T47D (cell line): ENCODE measurements at regions not wholly inside any gene's neighbourhood (a gene's known extent, or its start where the extent isn't known, plus 50 kb on each side); places are given as distances from the start of the nearest gene placed in this dataset.

Experiments used
- DNase-seq, 2 experiments: peaks; one replicate each; pipeline versions ENCODE4 v3.0.0 to v3.0.0-alpha.2; 2011 to 2012; ENCODE audit warnings: low read depth in 1 of 2, low spot score in 1 of 2
- JUND ChIP-seq: IDR thresholded peaks from 2 replicates; pipeline ENCODE4 v1.6.1; 2012; ENCODE audit warnings: low read depth
- in situ Hi-C: cut with HindIII; loops from 2 replicates; pipeline ENCODE4 v1.10.0; 2016; ENCODE audit warnings: low sequenced_read_pairs, low pct_unique_long_range_greater_than_20kb

DNA sequence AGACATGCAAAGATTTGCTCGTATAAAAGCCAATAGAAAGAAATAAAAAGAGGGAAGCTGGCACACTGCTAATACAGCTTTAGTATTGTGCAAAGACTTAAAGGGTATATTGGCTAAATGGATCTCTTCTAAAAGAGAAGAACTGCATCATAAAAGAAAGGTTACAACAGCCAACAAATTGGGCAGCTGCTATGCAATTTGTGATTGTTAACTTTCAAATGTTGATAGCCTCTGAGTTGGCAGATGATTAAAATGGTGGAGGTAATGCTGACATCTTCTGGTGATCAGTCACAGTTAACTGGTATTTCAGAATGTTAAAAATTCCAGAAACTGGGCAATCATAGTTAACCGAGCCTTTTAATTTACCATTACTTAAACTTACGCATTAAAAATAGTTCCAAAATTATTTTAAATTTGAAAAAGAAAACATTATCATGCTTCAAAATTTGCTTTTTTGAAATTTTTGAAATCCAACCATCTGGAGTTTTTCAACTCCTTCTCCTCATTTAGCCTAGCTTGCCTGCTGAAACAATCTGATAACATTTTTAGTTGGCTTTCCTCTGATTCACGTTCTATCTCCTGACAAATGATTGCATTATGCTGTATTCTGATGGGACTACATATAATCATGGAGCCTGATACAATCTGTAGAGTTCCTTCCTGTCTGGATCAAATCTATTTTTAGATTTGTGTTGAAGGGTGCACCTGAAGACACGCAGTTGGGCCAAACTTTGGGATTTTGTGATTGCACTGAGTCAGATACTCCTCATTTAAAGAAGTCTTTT is 144.0 kb upstream of the PDZRN3 start:
- DNase-seq = no peak
- TF ChIP-seq JUND = no peak
- in situ Hi-C loops = no loop called here

DNA sequence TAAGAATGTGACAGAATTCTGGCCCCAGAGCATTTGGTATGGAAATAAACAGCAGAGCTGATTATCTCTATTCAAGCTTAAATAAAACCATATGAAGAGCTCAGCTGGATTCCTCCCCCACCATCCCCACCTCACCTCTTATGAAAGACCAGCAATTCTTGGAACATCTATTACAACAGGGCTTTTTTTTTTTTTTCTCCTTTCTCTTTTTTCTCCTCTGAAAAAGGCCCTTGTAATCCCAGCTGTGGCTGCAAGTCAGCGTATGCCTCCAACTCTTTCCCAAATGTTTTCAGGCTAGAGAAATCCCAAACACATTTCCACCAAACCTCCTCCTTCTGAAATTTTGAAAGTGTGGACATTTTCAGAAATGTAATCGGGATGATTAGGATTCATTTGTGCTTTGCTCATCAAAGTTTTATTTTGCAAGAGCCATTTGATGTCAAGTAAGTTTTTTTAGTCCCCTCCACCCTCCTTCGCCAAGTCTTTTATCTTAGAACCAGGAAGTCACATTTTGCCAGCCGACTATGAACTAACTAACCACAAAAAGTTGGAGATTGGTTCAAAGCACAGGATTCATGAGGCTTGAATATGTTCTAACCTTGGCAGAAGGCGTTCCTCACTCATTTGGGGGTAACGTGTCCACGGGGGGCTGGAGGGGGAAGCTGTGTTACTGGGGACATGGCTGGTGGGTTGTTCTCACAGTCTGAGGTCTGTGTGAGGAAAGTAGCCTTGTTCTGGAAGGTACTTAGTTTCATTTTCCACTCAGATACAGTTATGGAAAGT is 142.0 kb upstream of the PDZRN3 start:
- DNase-seq = no peak
- no peak for TF ChIP-seq JUND
- in situ Hi-C loops = no loop called here

DNA sequence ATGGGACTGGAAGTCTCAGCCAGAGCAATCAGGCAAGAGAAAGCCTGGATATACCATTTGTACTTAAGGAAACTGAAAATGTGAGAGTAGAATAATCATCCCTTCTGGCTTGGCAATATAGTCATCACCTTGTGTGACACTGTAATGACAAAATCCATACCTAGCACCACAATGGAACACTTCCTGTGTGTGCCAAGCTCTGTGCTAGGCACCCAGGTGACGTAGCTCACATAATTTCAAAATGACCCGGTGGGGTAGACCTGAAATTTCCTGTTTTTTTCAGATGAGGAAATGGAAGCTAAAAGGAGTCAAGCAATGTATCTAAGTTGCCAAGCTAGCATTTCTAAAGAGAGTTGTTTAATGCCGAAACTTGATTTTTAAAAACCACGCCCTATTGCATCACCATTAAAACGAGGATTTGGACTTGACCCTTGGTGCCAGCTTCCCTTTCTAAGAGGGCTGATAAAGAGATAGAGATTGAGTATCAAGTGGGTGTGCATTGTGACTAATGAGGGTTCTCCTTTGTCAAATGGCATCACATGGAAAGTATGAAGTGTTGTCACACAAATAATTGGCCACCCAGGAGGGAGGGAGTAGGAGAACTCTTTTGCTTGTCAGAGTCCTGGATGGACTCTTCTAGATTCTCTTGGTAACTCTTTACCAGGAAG is 141.3 kb upstream of the PDZRN3 start:
- in situ Hi-C loops = no loop called here
- TF ChIP-seq JUND = no peak

DNA sequence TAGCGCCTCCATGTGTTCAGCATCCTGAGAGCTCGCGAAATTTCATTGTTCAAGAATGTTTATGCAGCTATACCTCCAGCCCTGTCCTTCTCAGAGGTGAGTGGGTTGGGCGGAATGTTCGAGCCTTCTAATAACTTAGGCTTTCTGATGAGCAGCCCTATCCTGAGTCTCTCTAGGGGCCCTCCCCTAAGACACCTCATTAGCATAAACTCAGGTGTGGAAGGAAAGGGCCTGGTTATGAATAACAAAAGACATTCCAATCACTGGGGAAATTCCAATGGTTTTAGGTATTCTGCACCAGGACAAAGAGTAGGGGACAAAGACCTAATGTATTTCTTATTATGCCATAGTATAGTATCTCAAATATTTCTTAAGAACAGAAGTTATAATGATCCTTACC is 138.1 kb upstream of the PDZRN3 start:
- no peak for DNase-seq
- in situ Hi-C loops = no loop called here

More for the DNA sequence above, 141.3 kb upstream of the PDZRN3 start:
- DNase-seq = no peak

DNA sequence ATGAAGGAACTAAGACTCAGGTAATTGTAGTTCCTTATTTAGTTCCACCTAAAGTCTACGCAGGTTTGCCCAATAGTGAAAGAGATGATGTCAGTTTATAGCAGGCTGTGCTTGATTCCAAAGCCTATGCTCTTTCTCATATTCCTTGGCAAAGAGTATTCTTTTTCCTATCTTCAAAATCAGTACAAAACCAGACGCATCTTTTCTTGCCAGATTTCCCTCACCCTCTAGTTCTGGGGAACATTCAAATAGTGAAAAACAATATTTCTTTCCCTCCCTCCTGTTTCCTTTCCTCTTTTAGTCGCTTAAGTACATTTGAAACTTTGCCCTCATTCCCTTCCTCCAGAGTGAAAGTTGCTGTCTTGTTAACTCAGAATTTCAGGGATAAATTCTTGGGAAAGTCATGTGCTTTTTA is 134.6 kb upstream of the PDZRN3 start:
- TF ChIP-seq JUND = no peak
- DNase-seq = no peak
- in situ Hi-C loops = no loop called here

More for the DNA sequence above, 138.1 kb upstream of the PDZRN3 start:
- TF ChIP-seq JUND = no peak

DNA sequence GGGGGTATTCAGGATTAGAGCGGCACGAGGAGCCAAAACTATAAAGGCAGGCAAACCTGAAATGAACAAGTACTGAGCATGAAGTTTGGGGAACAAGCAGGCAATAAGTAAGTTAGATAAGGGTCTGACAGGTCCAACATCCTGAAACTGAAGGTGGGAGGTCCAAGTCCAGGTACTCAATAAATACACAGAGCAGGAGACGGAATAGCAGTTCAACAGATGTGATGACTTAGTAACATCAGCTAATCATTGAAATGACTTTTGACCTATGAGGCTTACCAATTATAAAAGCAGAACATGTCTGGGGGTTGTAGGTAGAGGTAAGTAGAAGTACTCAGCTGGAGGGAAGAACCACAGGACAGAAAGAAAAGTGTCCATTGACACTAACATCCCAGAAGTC is 132.8 kb upstream of the PDZRN3 start:
- in situ Hi-C loops = no loop called here
- no peak for DNase-seq
- TF ChIP-seq JUND = no peak

DNA sequence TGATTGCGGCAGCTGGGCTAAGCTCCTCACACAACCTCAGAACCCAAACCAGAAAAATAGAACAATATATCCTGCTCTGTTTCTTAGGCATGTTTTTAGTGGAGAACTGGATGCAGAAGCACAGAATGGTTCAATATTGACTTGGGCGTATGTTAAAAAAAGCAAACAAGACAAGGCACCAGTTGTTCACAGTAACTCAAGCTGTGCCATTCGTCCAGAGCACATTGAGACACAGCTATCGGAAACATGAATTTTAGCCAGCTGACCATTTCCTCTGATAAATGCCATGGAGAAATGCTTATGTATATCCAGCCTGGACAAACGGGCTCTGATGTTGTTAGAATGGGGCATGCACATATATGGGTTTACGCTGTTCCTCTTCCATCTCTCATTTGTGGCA is 129.2 kb upstream of the PDZRN3 start:
- no peak for TF ChIP-seq JUND

DNA sequence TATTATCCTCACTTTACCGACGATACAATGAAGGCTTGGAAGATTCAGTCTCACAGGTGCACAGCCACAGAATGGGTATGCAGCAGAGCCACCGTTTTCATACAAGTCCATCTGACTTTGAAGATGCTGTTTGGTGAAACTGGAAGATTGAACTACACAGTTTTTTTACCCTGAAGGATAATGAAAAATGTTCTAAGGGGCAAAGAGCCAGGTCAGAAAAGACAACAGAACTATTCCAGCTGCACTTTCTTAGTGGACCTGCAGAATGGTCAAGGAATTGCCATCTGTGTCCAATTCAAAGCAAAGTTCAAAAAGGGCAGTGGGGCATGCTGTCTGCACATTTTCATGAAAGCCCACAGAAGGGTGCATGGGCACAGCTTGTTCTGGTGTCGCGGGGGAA is 127.6 kb upstream of the PDZRN3 start:
- in situ Hi-C loops = no loop called here
- no peak for DNase-seq
- TF ChIP-seq JUND = no peak

More for the DNA sequence above, 129.2 kb upstream of the PDZRN3 start:
- DNase-seq = no peak
- in situ Hi-C loops = no loop called here

DNA sequence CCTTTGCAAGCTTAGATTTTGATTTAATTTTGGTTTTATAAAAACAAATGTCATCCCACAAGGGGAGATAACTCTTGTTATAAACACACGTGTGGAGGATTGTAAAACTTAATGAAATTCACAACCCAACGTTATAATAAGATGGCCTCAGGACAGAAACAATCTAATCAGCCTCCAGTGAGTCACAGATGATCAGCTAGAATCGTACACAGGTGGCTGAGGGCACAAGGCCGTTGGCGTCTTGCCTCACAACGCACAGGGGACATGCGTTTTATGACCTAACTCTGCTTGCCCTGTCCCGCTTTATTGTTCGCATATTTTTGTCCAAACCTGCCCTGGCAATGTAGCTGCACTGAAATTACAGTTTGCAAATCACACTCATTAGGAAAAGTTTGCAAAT is 121.9 kb upstream of the PDZRN3 start:
- no peak for TF ChIP-seq JUND
- no peak for DNase-seq
- in situ Hi-C loops = no loop called here

DNA sequence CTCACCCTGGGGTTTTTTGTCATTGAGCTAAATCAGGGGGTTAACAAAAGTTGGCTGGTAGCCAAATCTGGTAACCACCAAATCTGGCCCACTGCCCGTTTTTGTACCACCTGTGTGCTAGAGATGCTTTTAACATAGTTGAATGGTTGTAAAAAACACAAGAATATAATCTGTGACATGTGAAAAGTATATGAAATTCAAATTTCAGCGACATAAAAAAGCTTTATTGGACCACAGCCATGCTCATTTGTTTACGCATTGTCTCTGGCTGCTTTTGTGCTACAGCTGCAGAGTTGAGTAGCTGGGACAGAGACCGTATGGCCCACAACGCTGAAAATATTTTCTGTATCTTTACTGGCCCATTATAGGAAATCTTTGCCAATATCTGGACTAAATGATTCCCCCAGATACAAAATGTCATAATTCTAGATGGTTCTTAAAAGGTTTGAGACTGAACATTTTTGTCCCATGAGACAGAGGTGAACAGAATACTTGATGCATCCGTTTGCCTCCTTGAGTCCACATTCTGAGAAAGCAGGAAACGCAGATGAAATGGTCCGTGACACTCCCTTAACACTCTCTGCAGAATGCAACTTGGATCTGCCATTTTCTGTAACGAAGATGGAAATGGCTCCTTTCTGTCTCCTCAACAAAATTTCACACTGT is 120.9 kb upstream of the PDZRN3 start:
- in situ Hi-C loops = no loop called here
- peak in 1 of 2 experiments; percentile 4 for DNase-seq

DNA sequence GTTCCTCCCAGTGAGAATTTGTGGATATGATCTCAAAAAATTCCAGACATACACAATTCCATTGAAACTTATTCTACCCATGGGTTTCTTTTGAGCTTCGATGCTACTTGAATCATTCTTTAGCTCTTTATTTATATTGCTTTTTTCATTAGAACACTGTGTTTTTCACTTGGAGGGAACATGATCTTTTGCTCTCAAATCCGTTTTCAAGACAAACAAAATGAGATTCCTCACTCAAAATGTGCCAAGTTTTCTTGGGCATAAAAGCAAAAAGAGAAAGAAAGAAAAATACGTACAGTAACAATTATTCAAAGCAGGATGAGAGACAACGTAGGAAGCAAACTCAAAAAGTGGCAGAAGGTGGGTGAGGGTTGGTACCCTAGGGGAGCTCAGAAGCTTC is 118.8 kb upstream of the PDZRN3 start:
- TF ChIP-seq JUND = no peak
- DNase-seq = no peak
- in situ Hi-C loops = no loop called here

More for the DNA sequence above, 120.9 kb upstream of the PDZRN3 start:
- no peak for TF ChIP-seq JUND

DNA sequence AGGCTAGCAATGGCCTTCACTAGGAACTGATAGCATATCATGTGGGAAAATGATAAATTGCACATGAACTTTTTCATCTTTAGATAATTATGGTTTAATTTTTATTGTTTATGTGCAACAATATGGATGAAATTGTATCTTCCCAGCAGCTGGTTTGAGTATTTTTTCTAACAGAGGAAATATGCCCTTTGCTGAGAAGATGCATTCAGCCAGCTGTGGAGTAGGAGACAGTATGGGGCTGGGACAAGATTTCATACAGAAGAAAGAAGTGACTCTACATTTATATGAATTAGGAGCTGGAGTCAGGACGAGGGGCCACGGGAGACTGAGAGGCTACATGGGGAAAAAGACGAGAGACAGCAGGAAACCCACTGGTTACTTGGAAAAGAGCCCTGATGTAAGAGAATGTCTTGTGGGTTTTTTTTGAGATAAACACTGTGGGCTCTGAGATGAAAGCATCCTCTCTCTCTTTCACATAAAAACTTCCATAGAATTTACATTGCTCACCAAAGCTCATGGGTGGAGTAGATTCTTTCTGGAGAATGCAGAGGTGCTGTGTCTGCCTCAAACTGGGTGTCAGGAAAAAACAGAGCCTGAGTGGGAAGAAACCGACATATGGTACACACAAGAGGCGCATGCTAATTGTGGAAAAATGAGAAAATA is 115.2 kb upstream of the PDZRN3 start:
- no peak for DNase-seq
- in situ Hi-C loops = no loop called here

More for the DNA sequence above, 115.2 kb upstream of the PDZRN3 start:
- no peak for TF ChIP-seq JUND
